HCT116 (cell line): ENCODE measurements at regions not wholly inside any gene's neighbourhood (a gene's known extent, or its start where the extent isn't known, plus 50 kb on each side); places are given as distances from the start of the nearest gene placed in this dataset.

Experiments
- CTCF ChIP-seq, 3 experiments: fragments of 200-600 bp in 1 of 3; sonication (generic) in 1 of 3; IDR thresholded peaks in 2 of 3; conservative IDR thresholded peaks in 1 of 3; 2 replicates each; pipeline ENCODE4 v1.5.1; 2012 to 2017; ENCODE audit warnings: low read depth in 2 of 3, low read length in 2 of 3, antibody characterized with exemption in 1 of 3, borderline replicate concordance in 1 of 3, control low read depth in 1 of 3, mild to moderate bottlenecking in 1 of 3, mixed read lengths in 1 of 3, mixed run types in 1 of 3, moderate library complexity in 1 of 3; ENCODE audit not compliant: insufficient read depth in 1 of 3
- EZH2 ChIP-seq: fragments of 200-600 bp; sonication (generic); IDR thresholded peaks from 2 replicates; pipeline ENCODE4 v1.6.1; 2017; ENCODE audit warnings: antibody characterized with exemption, mixed run types
- YY1 ChIP-seq: IDR thresholded peaks from 2 replicates; pipeline ENCODE4 v1.6.1; 2011; ENCODE audit warnings: low read length, low read depth, moderate library complexity, mild to moderate bottlenecking; ENCODE audit not compliant: insufficient replicate concordance; ENCODE audit errors: extremely low read depth

- TF ChIP-seq YY1 (no peak), CTCF (IDR thresholded peaks at IDR 0.05 in 2 of 3, conservative IDR thresholded peaks at IDR 0.05 in 1 of 3; ENCODE audit: borderline replicate concordance in 1 of 3, insufficient read depth in 1 of 3, low read depth in 2 of 3, low read length in 2 of 3) (no peak), EZH2 (no peak)
Measured at GRCh38 chr12:46087916-46088439, 97.6 kb upstream of the SCAF11 start.
